Epithelial cell of proximal tubule (primary cell): ENCODE measurements at regions not wholly inside any gene's neighbourhood (a gene's known extent, or its start where the extent isn't known, plus 50 kb on each side); places are given as distances from the start of the nearest gene placed in this dataset.

ENCODE experiments used
- DNase-seq: peaks from one replicate; pipeline ENCODE4 v3.0.0-alpha.2; 2011; ENCODE audit warnings: low read depth
- H3K4me3 ChIP-seq: 2 replicates; pipeline ENCODE4 v1.5.1; 2011; ENCODE audit warnings: low read depth, mild to moderate bottlenecking, low read length
- CTCF ChIP-seq: conservative IDR thresholded peaks from 2 replicates; pipeline ENCODE4 v1.5.1; 2012; ENCODE audit warnings: low read depth, mild to moderate bottlenecking, low read length

DNA sequence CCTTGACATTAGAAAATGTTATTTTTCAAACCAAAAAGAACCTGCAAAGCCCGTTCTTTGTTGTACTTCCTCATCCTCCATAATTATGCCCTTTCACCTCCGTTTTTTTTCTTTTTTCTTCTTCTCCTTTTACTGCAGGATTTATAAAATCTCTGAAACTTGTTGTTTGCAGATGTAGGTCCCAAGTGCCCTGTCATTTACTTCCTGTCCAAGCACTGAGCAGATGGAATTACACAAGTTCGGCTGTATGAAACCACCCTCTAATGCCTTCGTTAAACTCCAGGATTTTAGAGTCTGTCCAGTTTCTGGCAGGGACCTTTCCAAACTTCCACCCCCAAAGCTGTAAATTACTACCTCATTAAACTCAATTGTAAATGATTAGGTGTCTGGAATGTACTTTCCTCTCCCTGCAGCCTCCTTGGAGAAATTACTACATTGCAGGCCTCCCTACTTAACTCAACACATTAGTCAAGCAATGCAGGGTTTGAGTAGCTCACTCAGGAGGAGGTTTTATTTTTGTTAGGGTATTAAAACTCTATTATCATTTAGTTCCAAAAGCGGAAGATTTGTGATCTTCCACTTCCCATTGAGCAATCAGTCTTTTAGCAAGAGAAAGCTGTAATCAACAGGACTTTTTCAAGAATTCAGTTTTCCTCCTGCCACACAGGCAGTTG lies 125.6 kb upstream of the LPAR1 start:
- no peak overlapping the region for H3K4me3 ChIP-seq
- no peak for TF ChIP-seq CTCF
- DNase-seq, result peak; percentile 65

DNA sequence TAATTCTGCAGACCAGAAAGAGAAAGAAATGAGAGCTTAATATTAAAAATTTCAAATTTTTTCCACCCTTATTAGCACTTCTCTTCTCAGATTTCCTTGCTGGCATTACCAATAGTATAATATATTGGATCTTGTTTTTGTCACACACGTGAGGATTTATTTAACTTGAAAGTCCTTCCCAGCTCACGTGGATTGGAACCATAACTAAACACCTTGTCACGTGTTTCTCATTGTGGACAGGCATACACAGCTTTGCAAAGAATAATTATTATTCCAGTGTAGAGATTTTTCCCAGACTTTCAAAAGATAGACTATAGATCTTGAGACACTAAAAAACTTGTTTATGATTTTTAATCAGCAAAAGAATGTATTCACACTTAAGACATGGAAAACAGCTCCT lies 123.8 kb upstream of the LPAR1 start:
- no peak for TF ChIP-seq CTCF
- H3K4me3 ChIP-seq, result no peak overlapping the region
- DNase-seq, result no peak

DNA sequence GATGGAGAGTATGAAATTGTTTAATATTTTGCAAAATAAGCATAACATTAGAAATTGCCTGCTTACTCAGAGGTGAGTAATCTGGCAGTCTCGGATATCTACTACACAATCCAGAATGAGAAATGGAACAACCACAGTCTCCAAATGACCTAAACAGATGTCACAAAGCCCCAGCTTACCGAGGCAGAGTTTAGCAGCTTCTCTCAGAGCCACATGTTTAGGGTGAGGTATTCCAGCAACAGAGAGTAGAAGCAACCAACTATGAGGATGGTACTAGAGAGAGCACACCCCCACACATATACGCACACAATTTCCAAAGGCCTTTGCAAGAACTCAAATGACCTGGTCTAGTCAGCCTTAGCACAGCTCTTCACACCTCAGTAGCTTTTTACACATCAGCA lies 122.7 kb upstream of the LPAR1 start:
- peak; percentile 85 for DNase-seq
- H3K4me3 ChIP-seq, result no peak overlapping the region
- TF ChIP-seq CTCF, result no peak

DNA sequence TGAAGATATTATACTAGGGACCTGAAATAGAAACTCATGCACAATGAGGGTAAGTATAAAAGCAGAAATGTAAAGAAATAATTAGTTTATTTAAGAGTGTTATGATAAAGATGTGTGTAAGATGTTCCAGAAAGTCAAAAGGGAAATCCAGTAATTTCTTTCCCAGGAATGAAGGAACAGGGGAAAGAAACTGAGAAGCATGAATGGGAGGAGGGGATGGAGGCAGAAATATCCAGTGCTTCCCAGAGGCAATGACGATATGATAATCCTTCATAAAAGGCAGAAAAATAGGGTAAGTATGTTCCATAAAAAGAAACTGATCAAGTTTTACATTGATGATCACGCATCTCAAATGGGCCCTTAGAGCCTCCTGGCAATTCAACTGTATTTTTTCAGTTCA lies 120.7 kb upstream of the LPAR1 start:
- TF ChIP-seq CTCF, result no peak
- H3K4me3 ChIP-seq, result no peak overlapping the region
- DNase-seq, result no peak

- no peak for TF ChIP-seq CTCF
- no peak for DNase-seq
- no peak overlapping the region for H3K4me3 ChIP-seq
Observed at GRCh38 chr9:111158363-111158762, 120.1 kb upstream of the LPAR1 start.

DNA sequence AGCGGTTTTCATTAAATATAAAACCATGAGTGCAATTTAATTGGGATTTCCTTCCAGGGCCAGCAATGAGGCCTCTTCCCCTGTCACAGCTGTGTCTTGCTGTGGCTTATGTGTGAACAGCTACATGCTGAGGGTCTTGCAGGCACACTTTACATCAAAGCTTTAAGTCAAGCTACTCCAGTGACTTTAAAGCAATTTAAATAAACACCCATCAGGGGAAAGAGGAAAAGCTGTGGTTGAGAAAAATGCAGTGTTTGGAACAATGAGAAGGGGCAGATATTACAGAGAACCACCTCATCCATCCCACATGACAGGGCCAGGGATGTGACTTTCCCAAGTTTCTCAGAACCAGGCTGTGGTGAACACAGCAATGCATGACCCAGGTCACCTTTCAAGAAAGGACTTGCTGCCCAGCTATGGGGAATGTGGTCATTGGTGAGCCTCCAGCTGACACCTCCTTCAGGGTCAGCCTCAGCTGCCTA lies 115.9 kb upstream of the LPAR1 start:
- DNase-seq, result no peak
- TF ChIP-seq CTCF, result no peak
- no peak overlapping the region for H3K4me3 ChIP-seq
